ENCODE measurements at regions not wholly inside any gene's neighbourhood (a gene's known extent, or its start where the extent isn't known, plus 50 kb on each side); places are given as distances from the start of the nearest gene placed in this dataset.

GRCh38 chr6:163813979-163814493 is 399.5 kb downstream of the QKI start:
- DNase-seq, result no peak

GRCh38 chr6:163811317-163811716 is 396.8 kb downstream of the QKI start:
- DNase-seq, result no peak

GRCh38 chr6:163809364-163809763 is 394.8 kb downstream of the QKI start:
- no peak for DNase-seq

- no peak for DNase-seq
Observed at GRCh38 chr6:163808871-163809270, 394.4 kb downstream of the QKI start.

- no peak for DNase-seq
Observed at GRCh38 chr6:163808231-163808630, 393.7 kb downstream of the QKI start.

- no peak for DNase-seq
Observed at GRCh38 chr6:163806755-163807499, 392.4 kb downstream of the QKI start.

GRCh38 chr6:163804991-163805390 is 390.5 kb downstream of the QKI start:
- no peak for DNase-seq

- no peak for DNase-seq
Observed at GRCh38 chr6:163802267-163802666, 387.7 kb downstream of the QKI start.

GRCh38 chr6:163797296-163797845 is 382.9 kb downstream of the QKI start:
- no peak for DNase-seq

- peak; percentile 89 for DNase-seq
Observed at GRCh38 chr6:163793011-163793983, 378.8 kb downstream of the QKI start.

GRCh38 chr6:163790266-163790840 is 375.8 kb downstream of the QKI start:
- DNase-seq, result no peak

- DNase-seq, result no peak
Observed at GRCh38 chr6:163789199-163789810, 374.8 kb downstream of the QKI start.

- no peak for DNase-seq
Observed at GRCh38 chr6:163786995-163787671, 372.6 kb downstream of the QKI start.

- DNase-seq, result no peak
Observed at GRCh38 chr6:163782436-163783003, 368.0 kb downstream of the QKI start.

- DNase-seq, result no peak
Observed at GRCh38 chr6:163780994-163781393, 366.5 kb downstream of the QKI start.

GRCh38 chr6:163779727-163780284 is 365.3 kb downstream of the QKI start:
- no peak for DNase-seq

- no peak for DNase-seq
Observed at GRCh38 chr6:163777716-163778115, 363.2 kb downstream of the QKI start.

GRCh38 chr6:163776906-163777686 is 362.6 kb downstream of the QKI start:
- DNase-seq, result no peak

- no peak for DNase-seq
Observed at GRCh38 chr6:163776196-163776905, 361.8 kb downstream of the QKI start.

GRCh38 chr6:163775313-163775712 is 360.8 kb downstream of the QKI start:
- DNase-seq, result no peak
